ENCODE measurements at regions not wholly inside any gene's neighbourhood (a gene's known extent, or its start where the extent isn't known, plus 50 kb on each side); places are given as distances from the start of the nearest gene placed in this dataset.

DNA sequence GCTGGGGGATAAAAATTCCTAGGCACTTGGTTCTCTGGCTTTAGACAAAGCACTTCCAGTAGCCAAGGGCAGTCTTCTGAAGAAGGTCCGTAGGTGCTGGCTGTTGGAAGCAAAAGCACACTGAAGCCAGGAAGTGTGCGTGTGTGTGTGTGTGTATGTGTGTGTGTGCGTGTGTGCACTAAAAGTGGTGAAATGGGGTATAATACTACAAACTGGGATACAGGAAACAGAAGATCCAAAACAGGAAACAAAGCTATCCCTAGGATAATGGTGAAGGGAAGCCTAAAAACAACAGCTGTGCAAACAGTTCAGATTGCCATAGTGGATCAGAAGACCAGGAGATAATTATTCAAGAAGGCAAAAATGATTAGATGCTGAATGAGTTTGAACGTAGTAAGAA lies 103.4 kb downstream of the IL20RB start:
- no peak for DNase-seq

DNA sequence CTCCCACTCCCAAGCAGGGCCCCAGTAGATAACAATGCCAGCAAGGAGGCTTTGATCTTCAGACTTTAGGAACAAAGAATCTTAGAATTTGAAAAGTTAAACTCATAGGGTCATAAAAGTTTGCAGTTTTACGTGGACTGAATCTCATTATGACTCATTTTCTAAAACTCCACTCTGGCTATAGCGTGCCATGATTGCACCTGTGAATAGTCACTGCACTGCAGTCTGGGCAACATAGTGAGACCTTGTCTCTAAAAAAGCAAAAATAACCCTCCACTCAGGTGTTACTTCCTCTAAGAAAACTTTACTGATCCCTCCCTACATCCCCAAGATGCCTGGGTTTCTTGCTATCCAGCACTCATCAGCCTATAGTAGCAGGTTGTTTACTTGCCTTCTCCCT lies 104.5 kb downstream of the IL20RB start:
- DNase-seq: no peak

DNA sequence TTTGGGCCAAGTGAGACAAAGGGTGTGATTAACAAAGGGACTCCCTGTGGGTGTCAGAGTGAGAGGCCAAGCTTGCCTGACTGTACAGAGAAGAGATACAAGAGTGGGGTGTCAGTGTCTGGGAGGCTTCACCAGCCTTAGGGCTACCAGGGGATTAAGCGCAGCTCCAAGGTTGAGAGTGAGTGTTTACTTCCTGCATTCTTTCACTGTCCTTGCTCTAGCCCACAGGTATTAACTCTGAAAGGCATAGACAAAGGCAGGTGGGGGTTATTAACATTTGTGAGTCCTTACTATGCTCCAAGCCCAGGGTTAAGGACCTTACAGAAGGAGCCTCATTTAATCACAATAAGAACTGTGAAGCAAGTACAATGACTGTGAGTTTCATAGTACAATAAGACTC lies 107.6 kb downstream of the IL20RB start:
- DNase-seq: no peak

DNA sequence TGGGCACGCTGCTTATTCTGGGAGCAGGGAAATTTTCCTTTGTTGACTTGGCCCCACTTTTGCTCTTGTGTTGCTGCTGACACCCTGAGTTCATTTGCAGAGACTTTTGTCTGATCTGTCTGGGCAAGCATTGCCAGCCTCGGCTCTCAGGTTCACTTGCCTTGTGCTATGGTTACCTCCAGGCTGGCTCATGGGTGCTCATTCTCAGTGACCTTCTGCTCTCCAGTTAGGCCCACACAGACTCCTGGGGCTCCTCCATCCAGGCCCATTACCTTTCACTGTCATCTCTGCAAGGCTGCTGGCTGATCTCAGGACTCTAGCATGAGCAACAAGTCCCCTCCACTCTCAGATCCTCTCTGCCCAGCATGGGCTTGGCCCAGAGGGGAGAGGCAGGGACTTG lies 108.3 kb downstream of the IL20RB start:
- DNase-seq: no peak

DNA sequence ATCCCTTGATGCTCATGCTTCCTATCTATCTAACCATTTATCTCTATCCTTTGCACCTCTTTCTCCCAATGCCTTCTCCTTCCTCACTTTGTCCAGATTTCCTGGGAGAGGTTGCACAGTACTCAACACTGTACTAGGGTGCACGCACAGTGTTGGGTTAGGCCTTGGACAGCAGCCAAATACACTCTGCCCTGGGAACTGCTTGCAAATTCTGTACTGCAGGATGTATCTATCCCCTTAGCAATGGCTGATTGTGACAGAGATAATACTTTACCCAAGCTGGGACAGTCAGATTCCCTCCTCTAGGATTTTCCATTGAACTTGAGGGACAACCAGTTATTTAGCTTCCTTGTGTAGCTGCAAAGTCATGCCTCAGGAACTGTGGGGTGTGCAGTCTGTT lies 113.3 kb downstream of the IL20RB start:
- DNase-seq: no peak

DNA sequence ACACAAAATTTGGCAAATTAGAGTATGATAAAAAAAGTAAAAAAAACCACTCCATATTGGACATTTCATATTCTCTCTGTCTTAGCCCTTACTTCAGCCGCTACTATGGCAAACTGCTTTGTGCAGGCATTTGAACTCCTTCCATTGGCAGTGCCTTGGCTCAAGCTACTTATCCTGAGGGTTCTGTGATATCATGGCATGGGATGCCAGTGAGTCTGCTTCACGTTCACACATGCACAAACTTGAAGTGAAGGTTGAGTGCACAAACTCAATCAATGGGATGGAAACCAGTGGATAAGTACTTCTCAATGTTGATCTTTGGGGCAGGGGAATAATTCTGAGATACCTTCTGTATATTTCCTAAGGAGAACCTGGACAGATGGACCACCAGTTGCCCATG lies 117.2 kb downstream of the IL20RB start:
- DNase-seq: no peak

DNA sequence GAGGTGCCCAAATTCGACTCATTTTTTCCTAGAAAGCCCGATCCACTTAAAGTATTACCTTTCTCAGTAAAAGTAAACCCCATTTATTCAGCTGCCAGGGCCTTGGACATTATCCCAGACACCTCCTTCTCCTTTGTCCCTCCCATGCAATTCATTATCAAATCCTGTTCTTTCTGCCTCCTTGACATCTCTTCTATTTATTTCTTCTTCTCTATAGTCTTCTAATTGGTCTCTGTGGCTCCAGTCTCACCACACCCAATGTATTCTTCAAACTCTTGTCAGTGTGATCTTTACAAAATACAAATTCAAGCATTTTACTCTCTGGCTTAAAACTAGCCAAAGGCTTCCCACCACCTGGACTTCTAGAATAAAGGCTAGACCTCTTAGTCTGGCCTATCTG lies 120.3 kb downstream of the IL20RB start:
- DNase-seq: no peak

DNA sequence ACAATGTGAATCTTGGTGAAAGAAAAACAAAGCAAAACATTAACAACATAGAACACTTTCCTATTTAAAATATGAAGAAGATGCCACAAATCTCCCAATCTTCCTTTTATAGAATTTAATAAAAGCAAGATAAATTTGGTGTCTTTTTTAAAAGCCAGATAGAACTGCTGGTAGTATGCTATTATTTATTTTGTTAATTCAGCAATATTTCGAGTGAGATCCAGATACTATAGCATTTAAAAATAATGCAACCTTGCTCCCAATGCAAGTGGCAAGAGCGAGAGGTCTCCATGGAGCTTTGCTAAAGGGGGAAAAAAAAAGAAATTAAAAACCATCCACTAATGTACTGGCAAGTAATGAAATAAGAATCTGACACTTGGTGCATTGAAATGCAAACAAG lies 121.8 kb downstream of the IL20RB start:
- no peak for DNase-seq

DNA sequence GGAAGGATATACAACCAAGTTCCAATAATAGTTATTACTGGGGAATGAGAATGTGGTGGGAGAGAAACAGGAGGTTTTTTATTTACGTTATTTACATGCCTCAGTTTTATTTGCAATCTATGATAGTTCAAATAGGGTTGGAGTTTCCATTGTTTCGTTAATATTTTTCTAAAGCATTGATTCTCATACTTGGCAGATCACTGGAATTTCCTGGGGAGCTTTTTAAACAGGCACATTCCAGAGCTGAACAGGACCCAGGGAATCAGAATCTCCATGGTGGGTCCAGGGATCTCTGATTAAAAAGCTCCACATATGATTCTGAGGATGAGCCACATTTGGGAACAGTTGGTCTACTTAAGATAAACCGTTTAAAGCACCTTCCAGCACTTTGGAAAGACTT lies 123.9 kb downstream of the IL20RB start:
- DNase-seq: no peak

DNA sequence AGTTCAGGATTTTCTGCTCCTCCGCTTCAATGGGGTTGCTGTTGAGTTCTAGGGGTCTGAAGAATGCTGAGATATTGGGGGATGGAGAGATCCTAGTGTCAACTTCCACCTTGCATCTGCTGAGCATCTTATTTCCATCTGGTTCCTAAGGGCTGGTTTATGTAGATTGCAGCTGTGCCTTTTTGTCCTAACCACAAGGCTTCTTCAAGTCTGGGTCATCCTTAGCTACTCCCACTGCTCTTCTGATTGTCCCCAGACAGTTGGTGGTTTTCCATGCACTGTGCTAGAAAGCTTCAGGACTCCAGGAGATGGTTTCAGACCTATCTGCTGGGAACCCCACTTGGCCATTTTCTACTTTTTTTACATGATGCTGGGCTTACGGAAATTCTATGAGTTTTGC lies 125.0 kb downstream of the IL20RB start:
- no peak for DNase-seq

DNA sequence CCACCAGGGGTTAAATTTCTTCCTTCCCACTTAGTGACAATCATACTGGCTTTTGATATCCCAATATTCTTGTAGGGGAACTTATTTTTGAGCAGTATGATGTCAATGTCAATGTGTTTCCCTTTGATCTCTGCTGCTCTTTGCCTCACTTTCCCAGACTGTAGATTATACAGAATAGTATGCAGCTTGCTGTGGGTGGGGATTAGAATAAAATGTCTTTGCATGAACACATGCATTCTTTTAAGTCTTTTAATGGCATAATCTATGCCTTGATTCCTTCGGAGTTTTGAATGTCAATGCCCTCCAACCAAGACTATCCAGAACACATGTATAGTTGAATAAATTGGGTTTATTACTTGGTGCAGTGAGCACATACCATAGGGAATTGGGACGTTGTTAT lies 125.5 kb downstream of the IL20RB start:
- no peak for DNase-seq

DNA sequence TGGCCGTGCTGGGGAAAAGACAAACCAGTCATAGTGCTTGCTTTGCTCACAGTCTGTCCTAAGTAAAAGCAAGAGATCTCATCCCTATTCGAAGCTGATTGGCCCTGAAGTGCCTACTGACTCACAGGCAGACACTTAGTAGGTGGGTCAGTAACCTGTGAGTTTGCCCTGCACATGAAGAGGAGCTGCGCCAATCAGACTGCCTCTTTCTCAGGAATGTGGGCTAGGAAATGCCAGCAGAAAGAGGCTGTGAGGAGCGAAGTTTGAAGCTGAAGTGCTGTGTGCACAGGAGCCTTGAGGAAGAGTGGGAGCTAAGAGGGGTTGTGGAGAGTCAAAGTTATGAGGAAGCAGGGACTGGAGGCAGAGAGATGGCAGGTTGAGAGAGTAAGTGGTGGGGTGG lies 126.8 kb downstream of the IL20RB start:
- no peak for DNase-seq

DNA sequence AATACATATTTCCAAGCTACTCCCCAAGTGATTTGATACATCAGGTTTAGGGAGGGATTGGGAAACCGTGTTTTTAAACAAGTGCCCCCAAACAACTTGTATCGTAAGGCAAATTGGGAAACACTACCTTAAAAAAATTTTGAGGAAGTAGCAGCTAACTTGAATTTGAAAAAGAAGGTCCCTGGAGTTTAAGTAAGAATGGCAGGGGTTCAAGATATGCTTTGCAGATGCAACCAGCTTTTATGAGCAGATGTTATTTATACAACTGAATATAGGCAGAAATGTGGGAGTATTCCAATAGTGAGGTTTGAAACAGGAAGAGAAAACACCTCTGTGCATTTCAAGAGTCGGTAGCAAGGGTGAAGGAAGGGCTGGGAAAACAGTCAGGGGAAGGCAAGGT lies 139.6 kb downstream of the IL20RB start:
- DNase-seq: no peak

DNA sequence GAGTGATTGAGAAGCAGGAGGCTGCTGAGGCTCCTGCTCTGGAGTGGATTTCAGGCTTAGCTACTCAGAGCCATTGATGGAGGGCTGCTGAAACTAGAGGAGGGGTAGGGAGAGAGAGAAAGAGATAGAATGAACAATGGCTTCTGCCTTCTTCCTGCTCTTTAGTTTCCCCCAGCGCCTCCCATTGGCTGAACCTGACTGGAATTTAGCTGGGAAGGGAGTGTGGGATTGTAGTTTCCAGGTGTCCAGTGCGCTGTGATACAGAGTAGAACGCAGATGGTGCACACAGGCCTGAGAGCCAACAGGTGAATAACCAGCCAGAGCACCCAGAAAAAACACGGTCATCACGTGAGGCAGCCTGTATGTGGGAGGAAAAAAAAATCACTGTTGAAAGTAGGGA lies 140.1 kb downstream of the IL20RB start:
- no peak for DNase-seq

DNA sequence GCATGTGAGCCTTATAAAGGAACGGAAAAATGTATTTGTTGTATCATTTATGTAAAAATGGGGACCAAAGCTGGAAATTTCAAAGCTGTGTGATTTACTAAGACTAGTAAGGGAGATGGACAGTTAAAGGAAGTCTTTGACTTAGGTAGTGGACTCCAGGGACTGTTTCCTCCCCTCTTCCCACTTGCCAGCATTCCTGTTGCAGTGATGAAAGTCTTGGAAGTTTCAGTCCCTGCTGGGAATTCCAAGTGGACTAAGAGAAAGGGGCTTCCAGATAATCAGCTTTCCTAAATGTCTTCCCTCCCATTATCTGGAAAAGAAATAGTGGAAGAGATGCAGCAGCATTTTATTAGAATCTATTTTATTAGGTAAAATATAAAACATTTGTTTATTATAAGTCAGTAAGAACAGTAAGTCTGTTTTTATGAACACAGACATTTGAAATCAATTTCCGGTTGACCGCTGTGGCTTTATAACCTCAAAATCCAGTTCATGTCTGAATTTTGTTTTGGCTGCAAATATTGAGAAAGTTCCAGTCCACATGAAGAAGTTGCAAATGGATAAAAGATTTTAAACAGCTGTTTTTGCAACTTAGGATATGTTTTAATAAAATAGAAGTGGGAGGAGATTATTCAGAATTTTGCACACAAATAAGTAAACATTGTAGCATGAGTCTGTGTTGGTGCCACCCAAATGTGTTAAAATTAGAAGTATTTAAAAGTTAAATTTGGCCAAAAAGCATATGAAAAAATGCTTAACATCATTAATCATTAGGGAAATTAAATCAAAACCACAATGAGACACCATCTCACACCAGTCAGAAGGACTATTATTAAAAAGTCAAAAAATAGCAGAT lies 141.8 kb downstream of the IL20RB start:
- no peak for DNase-seq

DNA sequence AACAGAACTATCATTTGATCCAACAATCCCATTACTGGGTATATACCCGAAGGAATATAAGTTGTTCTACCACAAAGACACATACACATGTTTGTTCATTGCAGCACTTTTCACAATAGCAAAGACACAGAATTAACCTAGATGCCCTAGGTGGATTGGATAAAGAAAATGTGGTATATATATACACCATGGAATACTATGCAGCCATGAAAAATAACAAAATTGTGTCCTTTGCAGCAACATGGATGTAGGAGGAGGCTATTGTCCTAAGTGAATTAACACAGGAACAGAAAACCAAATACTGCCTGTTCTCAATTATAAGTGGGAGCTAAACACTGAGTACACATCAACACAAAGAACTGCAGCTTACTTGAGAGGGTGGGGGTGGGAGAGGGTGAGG lies 142.5 kb downstream of the IL20RB start:
- DNase-seq: no peak

DNA sequence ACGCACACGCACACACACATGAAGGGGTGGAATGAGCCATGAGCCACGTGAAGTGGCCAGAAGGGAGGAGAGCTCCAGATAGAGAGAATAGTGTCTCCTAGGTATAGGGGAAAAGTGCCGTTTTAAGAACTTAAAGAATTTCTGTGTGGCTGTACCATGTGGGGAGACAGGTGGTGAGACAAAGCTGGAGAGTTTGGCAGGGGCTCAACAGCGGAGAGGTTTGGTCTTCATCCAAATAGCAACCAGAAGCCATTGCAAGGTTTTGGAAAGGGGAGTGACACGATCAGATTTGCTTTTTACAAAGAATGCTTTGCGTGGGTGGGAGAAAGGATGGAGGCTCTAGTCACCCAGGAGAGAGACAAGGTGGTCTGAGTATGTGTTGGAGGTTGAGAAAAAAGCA lies 146.0 kb downstream of the IL20RB start:
- DNase-seq: no peak

DNA sequence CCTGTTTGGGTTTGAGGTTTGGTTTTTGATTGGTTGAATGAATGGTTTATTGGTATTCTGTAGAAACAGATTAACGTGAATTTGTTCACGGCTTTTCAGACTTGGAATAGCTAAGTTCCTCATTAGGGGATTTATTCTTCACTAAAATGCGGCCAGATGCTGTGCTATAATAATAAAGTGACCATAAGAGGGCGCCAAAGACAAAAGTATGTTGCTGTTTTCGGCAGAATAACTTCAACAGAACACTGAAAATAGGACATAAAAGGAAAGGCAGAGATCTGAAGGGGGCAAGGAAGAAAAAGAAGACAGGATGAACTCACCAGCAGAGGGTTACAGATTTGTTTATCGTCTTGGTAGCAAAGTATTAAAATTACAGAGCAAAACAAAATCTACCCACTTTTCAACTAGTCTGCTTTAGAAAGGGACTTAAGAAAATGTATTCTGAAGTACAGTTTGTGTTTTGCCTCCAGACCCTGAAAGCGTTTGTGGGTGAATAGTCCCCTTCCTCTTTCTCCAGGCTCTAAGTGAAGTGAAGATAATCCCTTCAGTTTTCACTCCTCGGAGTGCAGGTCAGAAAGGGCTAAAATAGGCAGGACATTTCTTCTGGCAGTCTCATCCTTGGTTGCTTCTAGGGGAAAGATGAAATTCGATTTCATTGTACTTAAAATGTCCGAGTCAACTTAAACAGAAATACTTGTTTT lies 147.6 kb downstream of the IL20RB start:
- no peak for DNase-seq

DNA sequence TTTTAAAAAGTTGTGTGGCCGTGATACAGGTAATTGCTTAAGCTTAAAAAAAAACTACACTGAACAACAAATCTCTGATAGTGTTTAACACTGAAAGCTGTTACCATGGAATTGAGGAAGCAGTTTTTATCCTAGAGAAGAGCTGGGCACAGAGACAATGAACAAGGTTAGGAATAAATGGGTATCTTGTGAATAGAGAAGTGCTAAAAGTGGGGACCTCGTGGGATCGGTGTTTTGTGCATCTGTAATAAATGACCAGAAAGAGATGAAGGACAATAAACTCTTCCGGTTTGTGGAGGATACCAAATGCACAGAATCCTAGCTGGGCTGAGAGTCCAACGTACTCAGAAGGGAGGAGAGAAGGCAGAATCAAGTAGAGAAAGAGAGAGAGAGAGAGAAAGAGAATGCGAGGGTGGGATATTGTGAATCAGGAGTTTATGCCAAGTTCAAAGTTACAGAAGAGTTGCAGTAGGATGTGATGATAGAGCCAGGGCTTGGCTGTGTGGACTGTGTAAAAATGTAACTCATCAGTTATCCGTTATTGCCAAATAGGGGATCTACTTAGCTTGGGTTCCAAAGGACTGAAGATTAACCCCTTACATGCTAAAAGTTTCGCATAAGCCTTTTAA lies 148.9 kb downstream of the IL20RB start:
- DNase-seq: no peak

DNA sequence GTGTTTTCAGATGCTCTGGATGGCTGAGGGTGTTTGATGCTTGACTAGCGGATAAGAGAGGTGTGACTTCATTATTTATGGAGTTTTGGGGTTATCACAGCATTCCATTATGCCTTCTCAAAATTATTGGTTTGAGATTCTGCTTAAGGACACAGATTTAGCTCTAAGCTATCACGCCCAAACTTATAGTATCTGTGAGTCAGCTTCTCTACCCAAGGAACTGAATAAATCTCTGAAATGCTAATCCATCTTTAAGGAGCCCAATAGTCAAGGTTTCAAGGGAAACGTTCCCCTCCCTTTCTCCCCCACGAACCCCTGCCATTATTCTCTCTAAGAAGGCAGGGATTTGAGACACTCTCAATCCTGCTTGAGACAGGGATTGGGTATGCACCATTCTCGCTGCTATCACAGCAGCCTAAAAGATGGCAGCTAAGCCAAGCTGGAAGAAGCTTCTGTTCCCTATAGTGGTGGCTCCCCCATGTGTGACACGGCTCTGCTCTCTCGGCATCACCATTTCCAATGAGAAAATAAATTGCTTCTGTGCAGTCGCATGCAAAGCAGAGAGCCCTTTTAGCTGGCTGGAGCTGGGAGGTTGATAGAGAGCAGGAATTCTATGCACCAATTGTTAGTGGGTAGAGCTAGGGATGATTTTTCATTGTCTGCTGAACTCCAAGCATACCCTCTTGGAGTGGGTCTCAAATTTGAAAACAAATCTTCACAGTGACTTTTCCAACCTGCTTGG lies 151.1 kb downstream of the IL20RB start:
- DNase-seq: no peak

DNA sequence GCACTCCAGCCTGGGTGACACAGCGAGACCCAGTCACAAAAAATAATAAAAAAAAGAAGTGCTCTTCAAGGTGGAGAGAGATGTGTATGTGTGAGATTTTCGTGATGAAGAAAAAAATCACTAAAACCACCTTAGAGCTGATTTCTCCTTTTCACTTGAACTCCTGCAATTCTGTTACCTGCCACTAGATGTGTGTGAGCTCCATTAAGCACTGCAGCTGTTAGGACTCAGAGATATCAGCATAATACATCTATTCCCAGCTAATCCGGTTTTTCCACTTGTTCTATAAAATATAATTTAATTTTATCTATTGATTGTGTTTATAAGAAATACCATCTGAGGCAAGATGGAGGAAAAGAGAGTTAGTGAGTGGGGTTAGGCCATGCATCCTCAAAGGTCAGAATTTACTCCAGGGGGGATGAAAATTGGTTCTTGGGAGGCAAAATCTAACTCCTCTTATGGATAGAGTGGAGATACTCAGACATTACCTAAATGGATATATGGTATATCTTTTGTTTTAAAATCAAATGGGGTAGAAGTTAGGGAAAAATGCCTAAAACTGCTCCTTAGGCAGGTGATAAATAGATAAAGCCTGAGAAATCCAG lies 152.7 kb downstream of the IL20RB start:
- no peak for DNase-seq

DNA sequence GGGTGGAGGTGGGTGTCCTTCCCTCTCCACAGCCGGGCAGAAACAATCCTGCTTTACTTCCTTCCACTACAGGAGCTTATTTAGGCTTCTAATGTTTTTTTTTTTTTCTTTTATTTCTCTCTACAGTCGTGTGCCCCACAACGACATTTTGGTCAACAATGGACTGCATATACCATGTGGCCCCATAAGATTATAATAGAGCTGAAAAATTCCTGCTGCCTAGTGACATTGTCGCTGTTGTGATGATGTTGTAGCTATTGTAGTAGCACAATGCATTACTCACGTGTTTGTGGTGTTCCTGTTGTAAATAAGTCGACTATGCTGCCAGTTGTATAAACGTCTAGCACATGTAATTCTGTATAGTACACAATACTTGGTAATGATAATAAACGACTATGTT lies 153.7 kb downstream of the IL20RB start:
- no peak for DNase-seq

DNA sequence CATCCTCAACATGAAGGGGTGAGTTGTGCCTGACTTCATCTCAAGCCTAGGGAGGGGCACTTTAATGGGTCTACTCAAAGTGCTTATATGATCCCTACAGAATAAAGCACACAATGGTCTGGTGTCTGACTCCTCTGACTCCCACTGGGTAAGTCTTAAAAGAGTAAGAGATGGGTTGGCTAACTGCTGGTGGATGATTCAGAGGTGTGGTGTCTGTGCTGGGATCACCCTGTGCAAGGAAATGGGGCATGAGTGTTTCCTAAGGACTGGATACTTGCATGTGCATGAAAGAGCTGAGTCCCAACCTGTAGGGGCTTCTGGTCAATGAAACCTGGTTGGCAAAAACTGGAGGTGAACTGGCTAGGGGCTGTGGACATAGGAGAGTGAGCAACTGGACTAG lies 158.8 kb downstream of the IL20RB start:
- DNase-seq: no peak
